HG03039 (cell line): ENCODE measurements at regions not wholly inside any gene's neighbourhood (a gene's known extent, or its start where the extent isn't known, plus 50 kb on each side); places are given as distances from the start of the nearest gene placed in this dataset.
"Not testable (repeated sequence)": the region's sequence is repeated elsewhere in the genome, so short reads cannot be mapped to it uniquely, and the experiment has no call there.

Experiments used
- ATAC-seq: cut with Tn5 transposase; IDR thresholded peaks from one replicate; pipeline ENCODE4 v1.9.1; 2021; ENCODE audit warnings: mild to moderate bottlenecking, moderate library complexity; ENCODE audit not compliant: unreplicated experiment

- ATAC-seq = no peak
These were observed 453.1 kb downstream of the TMEM121 start for GRCh38 chr14:105979446-105979845.

DNA sequence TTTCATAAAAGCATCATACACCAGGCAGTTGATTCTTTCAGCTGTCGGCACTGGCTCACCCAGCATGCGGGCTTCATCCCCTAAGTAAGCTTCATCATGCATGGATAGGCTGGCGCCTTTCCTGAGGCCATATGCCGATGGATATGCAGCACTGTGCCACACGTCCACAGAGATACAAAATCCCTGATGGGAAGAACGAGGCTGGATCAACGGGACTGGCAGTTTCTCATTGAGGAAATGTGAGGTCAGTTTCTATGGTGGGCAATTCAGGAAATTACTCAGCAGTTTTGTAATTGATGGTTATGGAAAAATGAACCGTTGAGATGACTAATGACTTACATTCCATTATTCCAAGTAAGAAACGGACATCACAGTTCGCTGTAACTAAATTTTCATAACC is 453.8 kb downstream of the TMEM121 start:
- ATAC-seq = no peak

DNA sequence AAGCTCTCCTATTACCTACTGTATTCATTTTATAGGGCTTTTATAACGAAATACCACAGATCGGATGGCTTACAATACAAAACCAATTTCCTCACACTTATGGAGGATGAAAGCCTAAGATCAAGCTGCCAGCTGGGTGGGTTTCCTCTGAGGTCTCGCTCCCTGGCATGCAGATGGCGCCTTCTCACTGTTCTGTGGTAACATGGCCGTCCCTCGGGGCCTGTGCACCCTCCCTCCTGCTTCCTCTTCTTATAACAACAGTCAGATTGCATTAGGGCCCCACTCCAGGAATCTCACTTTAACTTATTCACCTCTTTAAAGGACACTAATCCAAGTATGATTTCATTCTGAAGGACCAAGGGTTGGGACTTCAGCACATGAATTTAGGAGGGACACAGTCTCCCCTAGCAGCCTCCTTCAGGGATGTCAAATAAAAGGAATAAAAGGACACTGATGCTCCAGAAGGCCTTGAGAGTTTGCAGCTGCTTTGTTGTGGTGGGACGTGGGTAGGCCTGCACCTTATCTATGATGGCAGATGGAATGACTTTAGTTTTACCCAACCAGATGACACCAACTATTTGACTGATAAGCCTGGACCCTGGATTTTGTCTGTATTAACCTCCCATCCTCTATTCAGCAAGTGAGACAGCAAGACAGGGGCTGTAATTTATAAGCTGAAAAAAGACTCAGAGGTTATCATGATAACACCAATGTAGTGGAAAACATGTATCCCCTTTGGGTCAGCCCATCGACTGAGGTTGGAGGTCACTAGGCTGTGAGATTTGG is 455.3 kb downstream of the TMEM121 start:
- not testable (repeated sequence) for ATAC-seq

GRCh38 chr14:105982664-105983063 is 456.3 kb downstream of the TMEM121 start:
- ATAC-seq = no peak

- ATAC-seq = no peak
These were observed 460.5 kb downstream of the TMEM121 start for GRCh38 chr14:105986894-105987284.

DNA sequence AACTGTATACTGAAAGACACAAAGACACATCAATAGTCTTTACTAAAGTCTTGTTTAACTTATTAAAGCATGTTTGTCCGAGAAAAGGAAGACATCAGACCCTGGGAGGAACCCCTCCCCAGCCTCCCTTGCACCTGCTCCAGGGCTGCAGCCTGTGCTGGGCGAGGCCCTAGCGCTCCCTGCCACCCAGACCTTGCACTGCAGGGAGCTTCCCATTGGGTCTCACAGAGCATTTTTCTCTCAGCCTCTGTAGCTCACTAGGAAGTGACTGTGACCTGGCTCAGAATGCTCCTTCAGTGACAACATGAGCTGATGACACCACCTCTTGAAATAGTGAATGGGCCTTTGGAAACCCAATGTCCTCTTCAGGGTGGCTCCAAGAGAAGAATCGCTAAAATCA is 461.2 kb downstream of the TMEM121 start:
- ATAC-seq = no peak

GRCh38 chr14:105989566-105990302 is 463.4 kb downstream of the TMEM121 start:
- no peak for ATAC-seq

DNA sequence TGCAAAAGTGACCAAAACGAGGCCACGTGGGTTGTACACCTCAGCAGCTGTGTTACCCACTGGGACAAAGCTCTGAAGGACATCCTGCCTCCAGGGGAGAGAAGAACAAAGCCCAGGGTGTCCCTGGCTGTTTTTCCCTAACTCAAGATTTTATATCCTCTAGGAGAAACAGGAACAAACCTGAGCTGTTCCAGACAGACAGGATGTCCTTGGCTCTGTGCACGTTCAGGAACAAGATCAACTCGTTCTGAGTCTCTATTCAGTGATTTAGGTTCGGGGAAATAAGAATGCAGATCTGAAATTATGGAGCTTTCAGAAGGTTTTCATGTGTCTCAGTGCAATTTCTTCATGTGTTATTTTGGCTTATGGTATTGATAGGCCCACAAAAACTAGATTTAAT is 465.3 kb downstream of the TMEM121 start:
- ATAC-seq = not testable (repeated sequence)

DNA sequence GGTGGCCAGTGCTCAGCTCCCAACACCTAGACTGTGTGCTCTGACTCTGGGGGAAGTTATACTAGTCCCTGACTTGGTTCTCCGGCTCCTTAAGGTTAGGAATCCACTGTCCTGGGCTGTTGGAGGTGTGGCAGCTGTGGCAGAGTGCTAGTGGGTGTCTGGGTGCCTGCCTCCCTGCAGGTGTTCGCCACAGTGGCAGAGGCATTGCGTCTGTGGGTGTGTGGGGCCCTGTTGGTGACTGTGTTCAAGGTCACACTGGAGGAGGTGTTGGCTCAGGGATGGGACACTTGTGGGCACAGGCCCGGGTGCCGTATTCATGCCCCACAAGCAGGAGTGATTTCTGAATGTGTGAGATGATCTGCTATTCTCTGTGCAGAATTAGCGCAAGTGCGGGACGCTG is 467.4 kb downstream of the TMEM121 start:
- ATAC-seq = no peak

DNA sequence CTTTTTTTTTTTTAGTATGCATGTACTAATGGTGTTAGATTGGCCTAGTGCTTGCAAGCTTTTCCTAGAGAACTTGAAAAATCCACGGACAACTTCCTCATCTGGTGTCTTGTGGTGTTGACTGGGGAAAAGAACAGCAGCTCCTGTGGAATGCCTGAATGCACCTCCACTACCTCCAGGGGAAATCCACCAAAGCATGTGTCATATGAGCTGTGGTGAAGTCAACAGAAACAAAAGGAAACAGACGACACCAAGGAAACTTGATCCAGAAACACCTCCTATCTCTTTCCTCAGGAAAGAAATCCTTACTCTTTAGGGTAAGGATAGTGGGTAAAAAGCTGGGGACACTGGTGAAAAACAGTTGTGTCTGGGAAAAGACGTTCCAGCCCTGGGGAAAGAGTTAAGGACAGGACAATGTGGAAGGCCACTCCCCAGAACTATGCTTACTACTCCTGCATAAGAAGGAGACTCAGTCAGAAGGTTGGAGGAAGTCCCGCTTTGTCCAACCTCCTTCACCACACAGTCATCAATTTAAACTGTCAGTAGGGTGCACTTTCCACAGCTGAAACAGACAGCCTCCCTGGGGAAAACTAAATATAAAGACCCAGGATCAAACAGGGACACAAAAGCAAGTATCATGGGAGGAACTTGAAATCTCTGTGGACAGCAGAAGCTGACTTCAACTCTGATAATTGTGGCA is 468.8 kb downstream of the TMEM121 start:
- ATAC-seq = not testable (repeated sequence)

- ATAC-seq = not testable (repeated sequence)
These were observed 472.2 kb downstream of the TMEM121 start for GRCh38 chr14:105998597-105998996.

GRCh38 chr14:105999361-106000028 is 473.1 kb downstream of the TMEM121 start:
- ATAC-seq = peak; percentile 61

GRCh38 chr14:106000029-106000511 is 473.7 kb downstream of the TMEM121 start:
- ATAC-seq = peak; percentile 42

DNA sequence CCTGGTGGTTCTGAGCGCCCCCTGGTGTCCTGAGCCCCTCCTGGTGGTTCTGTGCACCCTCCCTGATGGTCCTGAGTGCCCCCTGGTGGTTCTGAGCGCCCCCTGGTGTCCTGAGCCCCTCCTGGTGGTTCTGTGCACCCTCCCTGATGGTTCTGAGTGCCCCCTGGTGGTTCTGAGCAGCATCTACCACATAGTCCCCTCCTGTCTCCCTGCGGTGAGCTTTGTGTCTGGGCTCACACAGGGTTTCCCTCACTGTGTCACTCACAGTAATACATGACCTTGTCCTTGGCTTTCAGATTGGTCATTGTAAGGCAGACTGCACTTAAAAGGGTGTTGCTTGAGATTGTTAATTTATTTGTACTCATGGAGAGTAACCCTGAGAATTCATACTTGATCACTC is 474.9 kb downstream of the TMEM121 start:
- not testable (repeated sequence) for ATAC-seq

GRCh38 chr14:106003351-106003750 is 477.0 kb downstream of the TMEM121 start:
- no peak for ATAC-seq

DNA sequence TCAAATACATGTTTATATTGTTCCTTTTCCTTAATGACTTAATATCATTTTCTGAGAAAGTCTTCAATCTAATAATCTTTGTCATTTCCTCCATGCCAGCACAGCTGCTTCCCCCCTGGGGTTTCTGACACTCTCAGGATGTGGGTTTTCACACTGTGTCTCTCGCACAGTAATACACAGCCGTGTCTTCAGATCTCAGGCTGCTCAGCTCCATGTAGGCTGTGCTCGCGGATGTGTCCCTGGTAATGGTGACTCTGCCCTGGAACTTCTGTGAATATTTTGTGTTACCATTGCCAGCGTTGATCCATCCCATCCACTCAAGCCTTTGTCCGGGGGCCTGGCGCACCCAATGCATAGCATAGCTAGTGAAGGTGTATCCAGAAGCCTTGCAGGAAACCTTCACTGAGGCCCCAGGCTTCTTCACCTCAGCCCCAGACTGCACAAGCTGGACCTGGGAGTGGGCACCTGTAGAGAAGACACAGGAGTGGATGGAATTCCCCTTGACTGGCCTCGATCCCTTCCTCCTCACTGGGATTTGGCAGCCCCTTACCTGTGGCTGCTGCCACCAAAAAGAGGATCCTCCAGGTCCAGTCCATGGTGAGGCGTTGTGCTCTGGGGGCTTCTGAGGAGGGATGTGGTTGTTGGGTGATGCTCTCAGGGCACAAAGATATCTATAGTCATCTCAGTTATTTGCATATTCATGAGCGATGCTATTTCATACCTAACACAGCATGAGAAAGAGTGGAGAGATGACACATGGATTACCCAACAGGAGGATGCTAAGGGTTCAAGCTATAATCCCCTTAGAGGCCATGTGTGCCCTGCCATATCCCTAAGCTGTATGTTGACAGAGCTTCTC is 478.8 kb downstream of the TMEM121 start:
- not testable (repeated sequence) for ATAC-seq

- not testable (repeated sequence) for ATAC-seq
These were observed 479.7 kb downstream of the TMEM121 start for GRCh38 chr14:106006043-106006442.

DNA sequence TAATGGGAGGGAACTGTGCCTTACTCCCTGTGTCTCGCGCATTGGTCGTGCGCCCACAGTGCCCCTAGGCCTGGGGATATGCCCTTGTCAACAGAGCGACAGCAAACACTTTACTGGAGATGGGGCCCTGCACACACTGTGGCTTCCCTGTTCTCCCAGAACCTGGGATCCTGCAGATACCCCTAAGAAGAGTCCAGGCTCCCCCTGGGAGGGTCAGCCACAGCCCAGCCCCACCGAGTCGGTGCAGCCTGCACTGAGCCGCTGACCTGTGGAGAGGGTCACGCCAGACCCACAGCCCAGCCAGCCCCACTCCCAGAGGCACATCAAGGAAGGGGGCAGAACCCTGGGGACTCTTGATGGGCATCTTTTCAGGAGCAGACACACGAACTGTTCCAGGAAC is 480.3 kb downstream of the TMEM121 start:
- ATAC-seq = not testable (repeated sequence)

DNA sequence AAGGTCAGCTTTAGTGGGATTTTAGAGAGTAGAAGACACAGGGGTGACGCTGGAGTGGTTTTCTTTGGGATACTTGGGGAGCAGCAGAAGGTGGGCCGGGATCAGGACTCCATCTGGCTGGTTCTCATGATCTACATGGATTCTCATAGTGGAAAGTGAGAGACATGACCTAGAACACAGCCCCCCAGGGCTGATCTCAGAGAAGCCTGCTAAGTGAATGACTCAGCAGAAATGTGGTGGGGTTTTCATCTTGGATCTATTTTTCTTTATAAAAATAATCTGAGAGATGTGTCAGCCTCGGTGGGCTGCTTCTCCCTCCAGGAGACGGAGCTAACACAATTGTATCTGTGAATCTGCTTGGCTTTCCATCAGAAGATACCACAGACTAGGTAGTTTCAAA is 484.4 kb downstream of the TMEM121 start:
- no peak for ATAC-seq
